OCI-LY1 (cell line): ENCODE measurements at regions not wholly inside any gene's neighbourhood (a gene's known extent, or its start where the extent isn't known, plus 50 kb on each side); places are given as distances from the start of the nearest gene placed in this dataset.

Experiments used
- H2AFZ ChIP-seq: fragments of 200-600 bp; sonication (generic), shearing (Covaris generic); 2 replicates; pipeline ENCODE4 v1.6.0; 2014; ENCODE audit warnings: antibody characterized with exemption, mild to moderate bottlenecking, low read length
- H3F3A ChIP-seq: fragments of 200-600 bp; sonication (generic), shearing (Covaris generic); 2 replicates; pipeline ENCODE4 v1.6.0; 2014; ENCODE audit warnings: mild to moderate bottlenecking, antibody characterized with exemption, low read length, moderate library complexity; ENCODE audit not compliant: insufficient read depth
- H3K27ac ChIP-seq: fragments of 200-600 bp; sonication (generic); 2 replicates; pipeline ENCODE4 v1.5.1; 2014; ENCODE audit warnings: low read length, mixed run types, mild to moderate bottlenecking, low read depth; ENCODE audit not compliant: poor library complexity, severe bottlenecking
- H3K27me3 ChIP-seq: fragments of 200-600 bp; sonication (generic); 2 replicates; pipeline ENCODE4 v1.6.0; 2014; ENCODE audit warnings: antibody characterized with exemption, mild to moderate bottlenecking, low read length, moderate library complexity; ENCODE audit not compliant: insufficient read depth
- H3K36me3 ChIP-seq: fragments of 200-600 bp; sonication (generic); 2 replicates; pipeline ENCODE4 v1.6.1; 2014; ENCODE audit warnings: mild to moderate bottlenecking, antibody characterized with exemption, low read length, moderate library complexity, mixed read lengths; ENCODE audit not compliant: insufficient read depth
- H3K4me1 ChIP-seq: fragments of 200-600 bp; sonication (generic); 2 replicates; pipeline ENCODE4 v1.5.1; 2014; ENCODE audit warnings: mild to moderate bottlenecking, low read length, moderate library complexity; ENCODE audit not compliant: insufficient read depth, severe bottlenecking
- H3K4me2 ChIP-seq: fragments of 200-600 bp; sonication (generic), shearing (Covaris generic); 2 replicates; pipeline ENCODE4 v1.6.1; 2014; ENCODE audit warnings: low read length
- H3K4me3 ChIP-seq: fragments of 200-600 bp; sonication (generic); 2 replicates; pipeline ENCODE4 v1.5.1; 2014; ENCODE audit warnings: low read length, low read depth, mild to moderate bottlenecking, mixed read lengths; ENCODE audit not compliant: poor library complexity, severe bottlenecking
- H3K79me2 ChIP-seq: fragments of 200-600 bp; shearing (Covaris generic); 2 replicates; pipeline ENCODE4 v1.6.1; 2016; ENCODE audit warnings: mixed run types, low read length, mixed read lengths; ENCODE audit not compliant: insufficient read depth
- H3K9ac ChIP-seq: fragments of 200-600 bp; sonication (generic), shearing (Covaris generic); 2 replicates; pipeline ENCODE4 v1.6.1; 2014; ENCODE audit warnings: mild to moderate bottlenecking, low read length, mixed read lengths
- H3K9me2 ChIP-seq: fragments of 200-600 bp; sonication (generic), shearing (Covaris generic); 2 replicates; pipeline ENCODE4 v1.6.1; 2014; ENCODE audit warnings: low read depth, mild to moderate bottlenecking, low read length, mixed read lengths
- H3K9me3 ChIP-seq: fragments of 200-600 bp; shearing (Covaris generic); 2 replicates; pipeline ENCODE4 v1.6.1; 2014; ENCODE audit warnings: low read length, mixed read lengths
- H4K20me1 ChIP-seq: fragments of 200-600 bp; sonication (generic), shearing (Covaris generic); 2 replicates; pipeline ENCODE4 v1.6.0; 2016; ENCODE audit warnings: mild to moderate bottlenecking, low read length; ENCODE audit not compliant: insufficient read depth
- CTCF ChIP-seq: fragments of 200-600 bp; sonication (generic), shearing (Covaris generic); IDR thresholded peaks from 2 replicates; pipeline ENCODE4 v1.5.1; 2017; ENCODE audit warnings: mild to moderate bottlenecking, antibody characterized with exemption, low read length, moderate library complexity, mixed read lengths
- EZH2 ChIP-seq: fragments of 200-600 bp; sonication (generic), shearing (Covaris generic); IDR thresholded peaks from 2 replicates; pipeline ENCODE4 v1.8.0; 2017; ENCODE audit warnings: borderline replicate concordance, mixed run types, mild to moderate bottlenecking, antibody characterized with exemption, low read length, moderate library complexity, mixed read lengths

GRCh38 chr16:87183647-87184046 is 133.5 kb downstream of the C16orf95 start:
- no peaks in the 10 kb centered on the region for H3K4me1 ChIP-seq
- H3K9me3 ChIP-seq = no peaks in the 10 kb centered on the region
- no peaks in the 10 kb centered on the region for H3K9me2 ChIP-seq
- no peak overlapping the region for H3K27ac ChIP-seq
- no peak overlapping the region for H2AFZ ChIP-seq
- H3K4me3 ChIP-seq = no peak overlapping the region
- no peaks in the 10 kb centered on the region for H3K36me3 ChIP-seq
- no peak overlapping the region for H3K4me2 ChIP-seq
- 0 out of 2 replicates have a peak, but pooled peaks cover 7% of the 10 kb centered on the region for H3F3A ChIP-seq
- no peaks in the 10 kb centered on the region for H4K20me1 ChIP-seq
- H3K9ac ChIP-seq = no peak overlapping the region
- H3K79me2 ChIP-seq = no peaks in the 10 kb centered on the region
- TF ChIP-seq CTCF (no peak), EZH2 (no peak)
- peaks cover 5% of the 10 kb centered on the region for H3K27me3 ChIP-seq

- no peaks in the 10 kb centered on the region for H3K9me2 ChIP-seq
- no peaks in the 10 kb centered on the region for H3K9me3 ChIP-seq
- no peaks in the 10 kb centered on the region for H4K20me1 ChIP-seq
- no peak overlapping the region for H2AFZ ChIP-seq
- H3K4me1 ChIP-seq = no peaks in the 10 kb centered on the region
- H3K27me3 ChIP-seq = peaks cover 5% of the 10 kb centered on the region
- no peak for TF ChIP-seq EZH2
- no peak; the same call in 1 of the 2 replicates for TF ChIP-seq CTCF
- 0 out of 2 replicates have a peak, but pooled peaks cover 7% of the 10 kb centered on the region for H3F3A ChIP-seq
- H3K4me2 ChIP-seq = no peak overlapping the region
- H3K4me3 ChIP-seq = no peak overlapping the region
- H3K9ac ChIP-seq = no peak overlapping the region
- no peaks in the 10 kb centered on the region for H3K79me2 ChIP-seq
- H3K36me3 ChIP-seq = no peaks in the 10 kb centered on the region
- no peak overlapping the region for H3K27ac ChIP-seq
Observed at GRCh38 chr16:87185308-87185707, 131.9 kb downstream of the C16orf95 start.

GRCh38 chr16:87185983-87186382 is 131.2 kb downstream of the C16orf95 start:
- H2AFZ ChIP-seq = no peak overlapping the region

More at GRCh38 chr16:87185983-87186382, 131.2 kb downstream of the C16orf95 start:
- no peaks in the 10 kb centered on the region for H3K4me1 ChIP-seq
- no peak overlapping the region for H3K27ac ChIP-seq
- H3K27me3 ChIP-seq = peaks cover 5% of the 10 kb centered on the region; the same call in 1 of the 2 replicates
- 0 out of 2 replicates have a peak, but pooled peaks cover 7% of the 10 kb centered on the region for H3F3A ChIP-seq
- H4K20me1 ChIP-seq = no peaks in the 10 kb centered on the region
- no peak overlapping the region for H3K4me2 ChIP-seq
- H3K9me3 ChIP-seq = no peaks in the 10 kb centered on the region
- no peaks in the 10 kb centered on the region for H3K9me2 ChIP-seq
- no peak overlapping the region for H3K9ac ChIP-seq
- no peak overlapping the region for H3K4me3 ChIP-seq
- no peaks in the 10 kb centered on the region for H3K36me3 ChIP-seq
- TF ChIP-seq EZH2 = no peak
- TF ChIP-seq CTCF = no peak
- no peaks in the 10 kb centered on the region for H3K79me2 ChIP-seq
